ENCODE measurements at regions not wholly inside any gene's neighbourhood (a gene's known extent, or its start where the extent isn't known, plus 50 kb on each side); places are given as distances from the start of the nearest gene placed in this dataset.

DNA sequence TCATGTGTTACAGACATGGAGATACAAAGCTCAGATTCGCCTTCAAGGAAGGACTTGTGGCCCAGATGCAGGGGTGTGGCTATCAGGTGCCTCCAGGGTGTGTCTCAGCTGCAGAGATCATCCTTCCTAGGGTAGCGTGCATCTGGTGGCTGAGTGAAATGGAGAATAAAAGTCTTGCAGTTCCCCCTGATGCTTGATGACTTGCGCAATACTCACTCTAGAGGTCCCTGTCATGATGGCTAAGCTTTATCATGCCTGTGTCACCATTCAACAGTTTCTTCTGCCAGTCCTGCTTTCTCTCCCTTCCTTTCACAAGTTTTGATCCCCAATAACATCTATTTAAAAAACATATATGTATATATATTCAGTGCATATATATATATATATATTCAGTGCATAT is 228.1 kb downstream of the PAX1 start:
- TF ChIP-seq, protein P1, sequence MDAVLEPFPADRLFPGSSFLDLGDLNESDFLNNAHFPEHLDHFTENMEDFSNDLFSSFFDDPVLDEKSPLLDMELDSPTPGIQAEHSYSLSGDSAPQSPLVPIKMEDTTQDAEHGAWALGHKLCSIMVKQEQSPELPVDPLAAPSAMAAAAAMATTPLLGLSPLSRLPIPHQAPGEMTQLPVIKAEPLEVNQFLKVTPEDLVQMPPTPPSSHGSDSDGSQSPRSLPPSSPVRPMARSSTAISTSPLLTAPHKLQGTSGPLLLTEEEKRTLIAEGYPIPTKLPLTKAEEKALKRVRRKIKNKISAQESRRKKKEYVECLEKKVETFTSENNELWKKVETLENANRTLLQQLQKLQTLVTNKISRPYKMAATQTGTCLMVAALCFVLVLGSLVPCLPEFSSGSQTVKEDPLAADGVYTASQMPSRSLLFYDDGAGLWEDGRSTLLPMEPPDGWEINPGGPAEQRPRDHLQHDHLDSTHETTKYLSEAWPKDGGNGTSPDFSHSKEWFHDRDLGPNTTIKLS (IDR thresholded peaks at IDR 0.05; ENCODE audit: borderline replicate concordance, low read depth): no peak
- TF ChIP-seq RFX5 (IDR thresholded peaks at IDR 0.05; ENCODE audit: low read depth, low read length) (no peak), MTA1 (IDR thresholded peaks at IDR 0.05; ENCODE audit: borderline replicate concordance) (no peak), FOS (IDR thresholded peaks at IDR 0.05; ENCODE audit: extremely low read depth, insufficient read length) (no peak)

All from K562 (cell line).